ENCODE measurements at regions not wholly inside any gene's neighbourhood (a gene's known extent, or its start where the extent isn't known, plus 50 kb on each side); places are given as distances from the start of the nearest gene placed in this dataset.

DNA sequence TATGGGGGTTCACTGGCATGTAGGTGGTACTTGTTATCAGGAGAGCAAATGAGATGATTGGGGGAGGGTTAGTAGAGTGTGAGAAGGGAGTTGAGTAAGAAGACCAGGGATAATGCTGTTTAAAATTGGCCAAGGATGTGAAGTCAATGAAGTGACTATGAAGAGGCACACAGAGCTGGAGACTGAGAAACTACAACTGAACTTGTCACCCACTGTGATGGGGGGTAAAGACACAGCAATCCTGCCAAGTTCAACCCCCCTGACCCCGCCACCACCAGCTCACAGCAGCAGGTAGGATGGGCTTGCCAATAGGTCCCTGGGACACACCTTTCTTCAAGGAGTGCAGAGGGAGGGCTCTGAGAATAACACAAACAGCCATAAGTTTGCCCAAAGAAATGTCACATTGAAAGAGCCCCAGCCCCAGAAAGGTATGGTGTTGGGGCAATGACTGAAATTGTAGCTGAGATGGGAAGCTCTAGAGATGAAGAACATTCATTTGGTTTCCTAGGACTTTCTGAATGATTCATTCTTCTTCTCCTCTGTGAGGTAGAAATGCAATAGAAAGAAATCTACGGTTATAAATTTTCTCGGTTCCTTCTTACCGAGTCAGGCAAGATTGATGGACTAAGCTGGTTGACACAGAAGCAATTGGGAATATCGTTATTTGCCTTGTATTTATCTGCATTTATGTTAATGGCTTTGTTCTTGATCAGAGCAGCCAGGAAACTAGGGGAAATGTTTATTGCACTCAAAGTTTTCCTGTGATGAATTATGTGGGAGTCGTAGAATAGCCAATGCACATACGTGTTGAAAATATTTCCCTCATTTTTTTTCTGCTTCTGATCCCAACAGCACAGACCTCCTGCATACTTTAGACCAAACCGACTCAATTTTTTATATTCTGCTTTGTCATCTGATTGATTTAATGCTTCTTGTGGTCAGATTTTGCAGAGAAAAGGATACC lies 595.2 kb upstream of the CDH11 start:
- H3K9ac ChIP-seq (ENCODE audit: low read length), result no peak overlapping the region
- DNase-seq (ENCODE audit: low read depth, low spot score), result no peak
- 0 out of 4 replicates have a peak, but pooled peaks cover 0 to 2% of the 10 kb centered on the region in 2 experiments for H3K9me3 ChIP-seq (ENCODE audit: control insufficient read depth in 1 of 2, insufficient read depth in 1 of 2, low read depth in 1 of 2, low read length in 2 of 2)
- CTCF ChIA-PET, result no interaction called here
- no peaks in the 10 kb centered on the region for H4K20me1 ChIP-seq (ENCODE audit: insufficient read depth)
- no TSS peak for BruUV-seq (replicated peaks)
- H3K27me3 ChIP-seq (ENCODE audit: insufficient read depth, low read length), result no peaks in the 10 kb centered on the region
- no peak for TF ChIP-seq ZFX (IDR thresholded peaks at IDR 0.05)
- no peak overlapping the region for H3K4me2 ChIP-seq (ENCODE audit: low read length)
- RAD21 ChIA-PET (ENCODE audit: low non-redundant PET in 1 of 2, low total read pairs in 2 of 2, uncharacterized antibody in 2 of 2, unreplicated experiment in 2 of 2), result no interaction called here
- no peak for ATAC-seq
- no peak overlapping the region for H2AFZ ChIP-seq (ENCODE audit: low read depth, low read length, poor library complexity, severe bottlenecking)
- intact Hi-C loops (cut with micrococcal nuclease), result no loop called here
- POLR2A ChIA-PET, result no interaction called here
- no peaks in the 10 kb centered on the region for H3K4me1 ChIP-seq (ENCODE audit: control insufficient read depth in 1 of 2, insufficient read depth in 2 of 2, low read length in 2 of 2)
- H3K79me2 ChIP-seq (ENCODE audit: insufficient read depth, low read length), result no peaks in the 10 kb centered on the region
- H3K4me3 ChIP-seq (replicated peaks in 1 of 2; ENCODE audit: low read depth in 1 of 2, low read length in 2 of 2), result no peak overlapping the region
- no peak overlapping the region for H3K27ac ChIP-seq (ENCODE audit: low read depth, low read length)
- H3K9me2 ChIP-seq (ENCODE audit: insufficient read depth), result no peaks in the 10 kb centered on the region
- H3K36me3 ChIP-seq (ENCODE audit: control insufficient read depth in 1 of 2, insufficient read depth in 2 of 2, low read length in 2 of 2), result no peaks in the 10 kb centered on the region

DNA sequence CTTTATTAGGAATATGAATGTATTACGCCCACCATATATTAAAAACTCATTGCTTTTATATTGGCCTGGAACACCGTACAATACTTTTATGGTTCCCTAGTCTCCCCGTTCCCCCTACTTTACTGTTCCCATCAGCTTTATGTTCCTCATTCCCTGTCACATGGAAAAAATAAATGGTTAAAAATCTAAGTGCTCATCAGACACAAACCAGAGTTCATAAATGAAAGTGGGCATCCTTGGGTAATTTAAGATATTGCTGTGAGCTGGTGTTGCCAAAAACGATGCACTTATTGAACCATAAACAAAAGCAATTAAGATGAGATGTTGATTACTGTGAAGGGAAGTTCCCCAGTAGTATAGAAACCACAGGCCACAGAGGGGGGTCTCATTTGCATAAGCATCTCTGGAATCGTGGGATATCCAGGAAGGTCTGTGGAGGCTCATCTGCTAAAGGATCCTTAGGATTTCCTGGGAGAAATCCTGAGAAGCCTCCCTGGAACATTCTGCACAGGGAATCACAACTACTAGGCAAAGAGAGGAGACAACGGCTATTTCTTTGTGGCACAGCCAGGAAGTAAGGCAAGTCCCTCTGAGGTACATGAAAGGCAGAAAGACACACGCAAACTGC lies 591.4 kb upstream of the CDH11 start:
- Histone ChIP-seq H3K9me2 (ENCODE audit: insufficient read depth) (no peaks in the 10 kb centered on the region), H2AFZ (ENCODE audit: low read depth, low read length, poor library complexity, severe bottlenecking) (no peak overlapping the region), H4K20me1 (ENCODE audit: insufficient read depth) (no peaks in the 10 kb centered on the region), H3K4me1 (ENCODE audit: control insufficient read depth in 1 of 2, insufficient read depth in 2 of 2, low read length in 2 of 2) (no peaks in the 10 kb centered on the region), H3K27ac (ENCODE audit: low read depth, low read length) (no peak overlapping the region), H3K9ac (ENCODE audit: low read length) (no peak overlapping the region), H3K4me2 (ENCODE audit: low read length) (no peak overlapping the region), H3K79me2 (ENCODE audit: insufficient read depth, low read length) (no peaks in the 10 kb centered on the region), H3K4me3 (replicated peaks in 1 of 2; ENCODE audit: low read depth in 1 of 2, low read length in 2 of 2) (no peak overlapping the region), H3K9me3 (ENCODE audit: control insufficient read depth in 1 of 2, insufficient read depth in 1 of 2, low read depth in 1 of 2, low read length in 2 of 2) (peaks cover 0 to 2% of the 10 kb centered on the region in 2 experiments; a peak in 1 of 4 replicates), H3K36me3 (ENCODE audit: control insufficient read depth in 1 of 2, insufficient read depth in 2 of 2, low read length in 2 of 2) (no peaks in the 10 kb centered on the region), H3K27me3 (ENCODE audit: insufficient read depth, low read length) (no peaks in the 10 kb centered on the region)
- intact Hi-C loops (cut with micrococcal nuclease), result no loop called here
- CTCF ChIA-PET, result no interaction called here
- no peak for TF ChIP-seq CTCF (IDR thresholded peaks at IDR 0.05 in 2 of 3, conservative IDR thresholded peaks at IDR 0.05 in 1 of 3; ENCODE audit: borderline replicate concordance in 1 of 3, insufficient read depth in 1 of 3, low read depth in 2 of 3, low read length in 2 of 3)
- TF ChIP-seq EZH2 (IDR thresholded peaks at IDR 0.05), result no peak
- no peak for TF ChIP-seq EGR1 (IDR thresholded peaks at IDR 0.05; ENCODE audit: low read depth)
- TF ChIP-seq ATF3 (IDR thresholded peaks at IDR 0.05), result no peak
- TF ChIP-seq ZNF274 (IDR thresholded peaks at IDR 0.05; ENCODE audit: low read depth, low read length), result no peak
- no peak for TF ChIP-seq POLR2A (IDR thresholded peaks at IDR 0.05; ENCODE audit: borderline replicate concordance, extremely low read depth, insufficient read depth, insufficient read length)
- no peak for TF ChIP-seq POLR2AphosphoS5 (IDR thresholded peaks at IDR 0.05; ENCODE audit: low read depth, low read length)
- DNase-seq (ENCODE audit: low read depth, low spot score), result no peak
- POLR2A ChIA-PET, result no interaction called here
- no TSS peak for BruUV-seq (replicated peaks)
- ATAC-seq, result no peak
- RAD21 ChIA-PET (ENCODE audit: low non-redundant PET in 1 of 2, low total read pairs in 2 of 2, uncharacterized antibody in 2 of 2, unreplicated experiment in 2 of 2), result no interaction called here
